K562 (cell line): ENCODE measurements at regions not wholly inside any gene's neighbourhood (a gene's known extent, or its start where the extent isn't known, plus 50 kb on each side); places are given as distances from the start of the nearest gene placed in this dataset.

Experiments used
- ATAC-seq: fragments of 200-7000 bp; cut with Tn5 transposase; 3 replicates; pipeline ENCODE4 v1.9.1; 2020; ENCODE audit warnings: moderate library complexity
- BruUV-seq: library from RNA; stranded (reverse); fragments of 400-500 nt; replicated peaks from 2 replicates; lab custom pipeline; 2021; lab: Mats Ljungman, UMichigan
- CTCF ChIA-PET: fragments of 300-600 bp; formaldehyde crosslinking; extraction: SDS; loops from one replicate; lab custom pipeline; 2021; ENCODE audit warnings: low intra/inter-chr PET ratio; lab: Yijun Ruan, JAX
- POLR2A ChIA-PET: fragments of 300-600, 350-650 bp; sonication (Branson Sonifier 250); formaldehyde crosslinking; extraction: SDS; loops from one replicate; lab custom pipeline; 2021; ENCODE audit warnings: antibody characterized with exemption, inconsistent platforms; lab: Yijun Ruan, JAX
- DNase-seq, 4 experiments: peaks; one replicate each; pipeline versions ENCODE4 v3.0.0 to v3.0.0-alpha.2; 2011 to 2018; ENCODE audit warnings: low spot score in 3 of 4, mixed read lengths in 3 of 4; ENCODE audit errors: extremely low read depth in 1 of 4
- FAIRE-seq: peaks from 2 replicates; lab custom pipeline; 2011; peaks lifted over from hg19 to GRCh38; lab: Jason Lieb, UNC
- H2AFZ ChIP-seq: 2 replicates; pipeline ENCODE4 v1.6.0; 2011; ENCODE audit warnings: low read depth, low read length, control low read depth, inconsistent platforms
- H3K27ac ChIP-seq: fragments of 200-600 bp; 3 replicates; pipeline ENCODE4 v1.8.0; 2011; ENCODE audit warnings: low read depth, mild to moderate bottlenecking, control low read depth, inconsistent platforms, low read length, moderate library complexity, mixed read lengths; ENCODE audit errors: extremely low read depth
- H3K27me3 ChIP-seq, 2 experiments: fragments of 300-600 bp in 1 of 2; 2 replicates in 1 of 2; 3 replicates in 1 of 2; pipeline versions ENCODE4 v1.6.0 to v1.8.0; 2011; ENCODE audit warnings: inconsistent platforms in 2 of 2, low read length in 2 of 2, mild to moderate bottlenecking in 1 of 2, mixed read lengths in 1 of 2, moderate library complexity in 1 of 2; ENCODE audit not compliant: control insufficient read depth in 2 of 2, insufficient read depth in 2 of 2
- H3K36me3 ChIP-seq: fragments of 300-600 bp; 3 replicates; pipeline ENCODE4 v1.8.0; 2011; ENCODE audit warnings: mild to moderate bottlenecking, low read length, inconsistent platforms; ENCODE audit not compliant: control insufficient read depth, insufficient read depth
- H3K4me1 ChIP-seq, 2 experiments: fragments of 200-600 bp in 1 of 2; replicated peaks in 1 of 2; 2 replicates in 1 of 2; 3 replicates in 1 of 2; pipeline versions ENCODE4 v1.5.1 to v1.8.0; 2011; ENCODE audit warnings: inconsistent platforms in 2 of 2, low read length in 2 of 2, mild to moderate bottlenecking in 1 of 2, mixed read lengths in 1 of 2, moderate library complexity in 1 of 2; ENCODE audit not compliant: control insufficient read depth in 2 of 2, insufficient read depth in 2 of 2
- H3K4me2 ChIP-seq: 2 replicates; pipeline ENCODE4 v1.6.1; 2011; ENCODE audit warnings: low read length, control low read depth, inconsistent platforms, mixed read lengths; ENCODE audit not compliant: insufficient read depth
- H3K4me3 ChIP-seq: fragments of 200-600 bp; sonication (generic), shearing (Covaris generic); 2 replicates; pipeline ENCODE4 v1.5.1; 2016; ENCODE audit warnings: control low read depth, inconsistent platforms
- H3K79me2 ChIP-seq: fragments of 200-600 bp; 3 replicates; pipeline ENCODE4 v1.8.0; 2011; ENCODE audit warnings: low read length, inconsistent platforms; ENCODE audit not compliant: control insufficient read depth, insufficient read depth
- H3K9ac ChIP-seq, 2 experiments: 2 replicates each; pipeline versions ENCODE4 v1.6.0 to v1.6.1; 2011; ENCODE audit warnings: low read depth in 2 of 2, low read length in 2 of 2, control low read depth in 1 of 2, inconsistent platforms in 1 of 2, mild to moderate bottlenecking in 1 of 2, mixed read lengths in 1 of 2; ENCODE audit not compliant: insufficient read depth in 1 of 2
- H3K9me1 ChIP-seq: one replicate; pipeline ENCODE4 v1.6.0; 2011; ENCODE audit warnings: inconsistent platforms, mild to moderate bottlenecking, low read length, moderate library complexity; ENCODE audit not compliant: control insufficient read depth, insufficient read depth
- H3K9me3 ChIP-seq: replicated peaks from 2 replicates; pipeline ENCODE4 v1.5.1; 2011; ENCODE audit warnings: low read depth, low read length, inconsistent platforms; ENCODE audit not compliant: control insufficient read depth, insufficient read depth
- H4K20me1 ChIP-seq: replicated peaks from 2 replicates; pipeline ENCODE4 v1.6.1; 2011; ENCODE audit warnings: low read length, inconsistent platforms, mixed read lengths; ENCODE audit not compliant: control insufficient read depth, insufficient read depth
- ARID2 ChIP-seq: fragments of 450-650 bp; IDR thresholded peaks from 2 replicates; pipeline ENCODE4 v1.6.1; 2017; ENCODE audit warnings: antibody characterized with exemption, mild to moderate bottlenecking
- ETV5 ChIP-seq: sonication (generic); formaldehyde crosslinking; IDR thresholded peaks from 2 replicates; pipeline ENCODE4 v1.4.0; 2020; ENCODE audit warnings: low read depth, mild to moderate bottlenecking, missing genetic modification reagents
- FOXM1 ChIP-seq, 2 experiments: fragments of 450-650 bp in 1 of 2; sonication (generic) in 1 of 2; formaldehyde crosslinking in 1 of 2; IDR thresholded peaks; 2 replicates each; pipeline versions ENCODE4 v1.6.1 to v1.9.0; 2017 to 2022; ENCODE audit warnings: low read depth in 2 of 2, mild to moderate bottlenecking in 2 of 2, missing genetic modification reagents in 1 of 2, moderate library complexity in 1 of 2
- GABPB2 ChIP-seq: fragments of 250-450 bp; sonication (Bioruptor Pico); conservative IDR thresholded peaks from 2 replicates; pipeline ENCODE4 v1.5.1; 2021; ENCODE audit warnings: mild to moderate bottlenecking
- KHSRP ChIP-seq: fragments of 450-650 bp; IDR thresholded peaks from 2 replicates; pipeline ENCODE4 v1.6.1; 2017
- MEF2A ChIP-seq: IDR thresholded peaks from 2 replicates; pipeline ENCODE4 v1.6.1; 2011; ENCODE audit warnings: low read depth, mild to moderate bottlenecking, low read length, moderate library complexity; ENCODE audit not compliant: control insufficient read depth
- PCBP2 ChIP-seq: fragments of 200-400 bp; formaldehyde crosslinking; IDR thresholded peaks from 2 replicates; pipeline ENCODE4 v1.6.1; 2018; ENCODE audit warnings: low read length, low read depth, mild to moderate bottlenecking, moderate library complexity; ENCODE audit not compliant: poor library complexity, severe bottlenecking
- POLR2AphosphoS2 ChIP-seq: IDR thresholded peaks from 2 replicates; pipeline ENCODE4 v1.6.1; 2012; ENCODE audit warnings: low read length, improper control_type of control experiment
- POLR2AphosphoS5 ChIP-seq: IDR thresholded peaks from 2 replicates; pipeline ENCODE4 v1.6.1; 2011; ENCODE audit warnings: mild to moderate bottlenecking, low read depth, low read length, moderate library complexity; ENCODE audit not compliant: control insufficient read depth, insufficient read depth
- TCF7L2 ChIP-seq: fragments of 150-350 bp; IDR thresholded peaks from 2 replicates; pipeline ENCODE4 v1.6.1; 2016; ENCODE audit warnings: low read depth, mild to moderate bottlenecking, low read length, moderate library complexity
- ZBTB11 ChIP-seq, 3 experiments: fragments of 200-800 bp in 1 of 3; fragments of 250-450 bp in 1 of 3; fragments of 450-650 bp in 1 of 3; sonication (Bioruptor Pico) in 1 of 3; sonication (Bioruptor generic) in 1 of 3; formaldehyde crosslinking in 1 of 3; IDR thresholded peaks; 2 replicates each; pipeline versions ENCODE4 v1.6.1 to v1.8.0; 2016 to 2022; ENCODE audit warnings: mild to moderate bottlenecking in 2 of 3, missing genetic modification characterization in 2 of 3, missing compliant biosample characterization in 1 of 3, moderate library complexity in 1 of 3
- ZC3H4 ChIP-seq: sonication (generic); formaldehyde crosslinking; IDR thresholded peaks from 2 replicates; pipeline ENCODE4 v1.9.0; 2021; ENCODE audit warnings: missing genetic modification reagents, borderline replicate concordance
- ZC3H8 ChIP-seq: fragments of 450-650 bp; IDR thresholded peaks from 2 replicates; pipeline ENCODE4 v1.6.1; 2017
- ZNF586 ChIP-seq: fragments of 450-650 bp; formaldehyde crosslinking; conservative IDR thresholded peaks from 2 replicates; pipeline ENCODE4 v1.4.0; 2020; ENCODE audit warnings: mild to moderate bottlenecking, moderate library complexity
- WGBS: fragments of 100-300 bp; shearing (Covaris generic); methylation state at CpG from one replicate; pipeline ENCODE4 v1.1.6; 2016; ENCODE audit warnings: low coverage, mixed read lengths; ENCODE audit not compliant: insufficient coverage; ENCODE audit errors: missing lambda C conversion rate; 5-methylcytosine and 5-hydroxymethylcytosine counted together
- in situ Hi-C: fragments of 300-500 bp; cut with MboI; formaldehyde crosslinking; loops from 4 replicates; pipeline ENCODE4 v1.15.0; 2018; ENCODE audit warnings: inconsistent platforms, mixed read lengths
- intact Hi-C: fragments of 100-400 bp; cut with micrococcal nuclease; formaldehyde crosslinking; loops from 2 replicates; pipeline ENCODE4 v1.14.2; 2022
- TF ChIP-seq, protein P1 (sequence below): fragments of 250-450 bp; sonication (Bioruptor Pico); IDR thresholded peaks from 2 replicates; pipeline ENCODE4 v1.8.0; 2021; ENCODE audit warnings: mild to moderate bottlenecking, moderate library complexity
- TF ChIP-seq, protein P2 (sequence below): fragments of 200-800 bp; sonication (Bioruptor generic); IDR thresholded peaks from 2 replicates; pipeline ENCODE4 v1.6.1; 2017; ENCODE audit warnings: missing genetic modification characterization, missing compliant biosample characterization

DNA sequence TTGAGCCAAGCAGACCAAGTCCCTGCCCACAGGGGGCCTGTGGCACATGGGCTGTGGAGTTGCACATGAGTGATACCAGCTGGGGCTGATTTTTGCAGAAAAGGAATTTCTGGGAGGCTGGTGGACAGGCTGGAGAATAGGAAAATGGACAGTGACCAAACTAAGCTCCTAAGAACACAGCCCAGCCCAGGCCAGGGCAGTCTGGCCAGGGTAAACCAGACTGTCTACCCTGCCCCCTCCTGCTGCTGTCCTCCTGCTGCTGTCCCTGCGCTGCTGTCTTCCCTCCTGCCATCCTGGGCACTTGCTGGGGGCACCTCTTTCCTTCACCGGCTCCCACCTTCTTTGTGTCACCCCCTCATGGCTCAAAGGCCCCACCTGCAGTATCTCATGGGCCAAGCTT lies 219.2 kb downstream of the ZIC5 start:
- ChIA-PET POLR2A (interaction anchor here (1.0 kb wide), 1 partner anchor 12 kb away, joined by 4 read pairs; no protein-coding TSS in a partner anchor), CTCF (interaction anchor here (0.6 kb wide), 1 partner anchor 1845 kb away, joined by 4 read pairs; no protein-coding TSS in a partner anchor)
- in situ Hi-C loops = no loop called here
- no peaks in the 10 kb centered on the region for H3K79me2 ChIP-seq
- DNase-seq (no peak), FAIRE-seq (no peak), ATAC-seq (no peak)
- no peak overlapping the region for H3K27ac ChIP-seq
- no peaks in the 10 kb centered on the region for H3K9me3 ChIP-seq
- H3K27me3 ChIP-seq = peaks cover 0 to 14% of the 10 kb centered on the region in 2 experiments; a peak in 2 of 5 replicates
- no TSS peak for BruUV-seq
- H3K4me3 ChIP-seq = no peak overlapping the region
- no peak overlapping the region for H2AFZ ChIP-seq
- H3K9ac ChIP-seq = no peak overlapping the region
- 0% methylated on average over 2 of the region's 2 CpGs for WGBS
- H3K9me1 ChIP-seq = no peaks in the 10 kb centered on the region
- no peaks in the 10 kb centered on the region for H4K20me1 ChIP-seq
- H3K4me1 ChIP-seq = no peaks in the 10 kb centered on the region; a peak in 1 of 5 replicates
- H3K36me3 ChIP-seq = no peaks in the 10 kb centered on the region
- no peak overlapping the region for H3K4me2 ChIP-seq
- intact Hi-C loops = no loop called here
- TF ChIP-seq MEF2A (no peak), ZNF586 (CRISPR knock-in tag) (no peak), ZC3H4 (CRISPR knock-in tag) (no peak), ARID2 (no peak), ZC3H8 (no peak), FOXM1 (IDR thresholded peaks at IDR 0.05; ENCODE audit: low read depth) (no peak), FOXM1 (CRISPR knock-in tag; IDR thresholded peaks at IDR 0.05; ENCODE audit: low read depth) (no peak), ZBTB11 (CRISPR knock-in tag; IDR thresholded peaks at IDR 0.05) (no peak), GABPB2 (CRISPR knock-in tag) (no peak), POLR2AphosphoS2 (no peak), KHSRP (no peak), ETV5 (no peak), PCBP2 (no peak), POLR2AphosphoS5 (no peak), TCF7L2 (no peak)
- TF ChIP-seq, protein P1, sequence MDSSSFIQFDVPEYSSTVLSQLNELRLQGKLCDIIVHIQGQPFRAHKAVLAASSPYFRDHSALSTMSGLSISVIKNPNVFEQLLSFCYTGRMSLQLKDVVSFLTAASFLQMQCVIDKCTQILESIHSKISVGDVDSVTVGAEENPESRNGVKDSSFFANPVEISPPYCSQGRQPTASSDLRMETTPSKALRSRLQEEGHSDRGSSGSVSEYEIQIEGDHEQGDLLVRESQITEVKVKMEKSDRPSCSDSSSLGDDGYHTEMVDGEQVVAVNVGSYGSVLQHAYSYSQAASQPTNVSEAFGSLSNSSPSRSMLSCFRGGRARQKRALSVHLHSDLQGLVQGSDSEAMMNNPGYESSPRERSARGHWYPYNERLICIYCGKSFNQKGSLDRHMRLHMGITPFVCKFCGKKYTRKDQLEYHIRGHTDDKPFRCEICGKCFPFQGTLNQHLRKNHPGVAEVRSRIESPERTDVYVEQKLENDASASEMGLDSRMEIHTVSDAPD = no peak
- TF ChIP-seq, protein P2, sequence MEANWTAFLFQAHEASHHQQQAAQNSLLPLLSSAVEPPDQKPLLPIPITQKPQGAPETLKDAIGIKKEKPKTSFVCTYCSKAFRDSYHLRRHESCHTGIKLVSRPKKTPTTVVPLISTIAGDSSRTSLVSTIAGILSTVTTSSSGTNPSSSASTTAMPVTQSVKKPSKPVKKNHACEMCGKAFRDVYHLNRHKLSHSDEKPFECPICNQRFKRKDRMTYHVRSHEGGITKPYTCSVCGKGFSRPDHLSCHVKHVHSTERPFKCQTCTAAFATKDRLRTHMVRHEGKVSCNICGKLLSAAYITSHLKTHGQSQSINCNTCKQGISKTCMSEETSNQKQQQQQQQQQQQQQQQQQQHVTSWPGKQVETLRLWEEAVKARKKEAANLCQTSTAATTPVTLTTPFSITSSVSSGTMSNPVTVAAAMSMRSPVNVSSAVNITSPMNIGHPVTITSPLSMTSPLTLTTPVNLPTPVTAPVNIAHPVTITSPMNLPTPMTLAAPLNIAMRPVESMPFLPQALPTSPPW (CRISPR knock-in tag) = no peak
